GM23338 (cell line): ENCODE measurements at regions not wholly inside any gene's neighbourhood (a gene's known extent, or its start where the extent isn't known, plus 50 kb on each side); places are given as distances from the start of the nearest gene placed in this dataset.

Experiments
- ATAC-seq: fragments of 200-7000 bp; cut with Tn5 transposase; 3 replicates; pipeline ENCODE4 v1.9.1; 2020
- DNase-seq: peaks from one replicate; pipeline ENCODE4 v3.0.0-alpha.2; 2015; ENCODE audit warnings: low spot score
- H2AFZ ChIP-seq: fragments of 200-600 bp; sonication (generic); 2 replicates; pipeline ENCODE4 v1.8.0; 2016; ENCODE audit warnings: antibody characterized with exemption, mild to moderate bottlenecking, moderate library complexity
- H3F3A ChIP-seq: fragments of 200-600 bp; sonication (generic); replicated peaks from 2 replicates; pipeline ENCODE4 v1.8.0; 2017; ENCODE audit warnings: antibody characterized with exemption, mixed run types, low read depth
- H3K27ac ChIP-seq: fragments of 200-600 bp; sonication (generic); 2 replicates; pipeline ENCODE4 v1.6.1; 2016; ENCODE audit warnings: low read depth
- H3K27me3 ChIP-seq: fragments of 200-600 bp; sonication (generic); 2 replicates; pipeline ENCODE4 v1.8.0; 2016; ENCODE audit warnings: mild to moderate bottlenecking, mixed run types, moderate library complexity; ENCODE audit not compliant: insufficient read depth
- H3K36me3 ChIP-seq: fragments of 200-600 bp; sonication (generic); 2 replicates; pipeline ENCODE4 v1.8.0; 2016; ENCODE audit warnings: mild to moderate bottlenecking; ENCODE audit not compliant: insufficient read depth
- H3K4me1 ChIP-seq: fragments of 200-600 bp; sonication (generic); 2 replicates; pipeline ENCODE4 v1.8.0; 2016; ENCODE audit warnings: mild to moderate bottlenecking, moderate library complexity; ENCODE audit not compliant: insufficient read depth
- H3K4me2 ChIP-seq: fragments of 200-600 bp; sonication (generic); 2 replicates; pipeline ENCODE4 v1.7.1; 2017; ENCODE audit warnings: mixed run types
- H3K4me3 ChIP-seq: fragments of 200-600 bp; sonication (generic); 2 replicates; pipeline ENCODE4 v1.6.1; 2016; ENCODE audit warnings: mixed run types
- H3K79me2 ChIP-seq: fragments of 200-600 bp; sonication (generic); replicated peaks from 2 replicates; pipeline ENCODE4 v1.8.0; 2017; ENCODE audit warnings: mild to moderate bottlenecking; ENCODE audit not compliant: insufficient read depth
- H3K9me2 ChIP-seq: fragments of 200-600 bp; sonication (generic); 2 replicates; pipeline ENCODE4 v1.8.0; 2017; ENCODE audit not compliant: insufficient read depth
- H4K20me1 ChIP-seq: fragments of 200-600 bp; sonication (generic); replicated peaks from 2 replicates; pipeline ENCODE4 v1.8.0; 2017; ENCODE audit warnings: mild to moderate bottlenecking; ENCODE audit not compliant: insufficient read depth
- H3K27ac Mint-ChIP-seq: 2 replicates; pipeline ENCODE4 v1.8.0; 2020; ENCODE audit warnings: inconsistent platforms, mild to moderate bottlenecking, moderate library complexity, mixed read lengths
- H3K27me3 Mint-ChIP-seq: 3 replicates; pipeline ENCODE4 v1.8.0; 2022; ENCODE audit warnings: low read depth, mild to moderate bottlenecking, moderate library complexity, mixed read lengths, inconsistent platforms; ENCODE audit not compliant: insufficient read depth, poor library complexity
- H3K36me3 Mint-ChIP-seq: 3 replicates; pipeline ENCODE4 v1.8.0; 2021; ENCODE audit warnings: low read depth, mild to moderate bottlenecking, inconsistent platforms, moderate library complexity, mixed read lengths
- H3K4me1 Mint-ChIP-seq: 3 replicates; pipeline ENCODE4 v1.8.0; 2020; ENCODE audit warnings: mild to moderate bottlenecking, inconsistent platforms, mixed read lengths
- H3K4me3 Mint-ChIP-seq: 3 replicates; pipeline ENCODE4 v1.8.0; 2021; ENCODE audit warnings: moderate library complexity, mild to moderate bottlenecking, inconsistent platforms, mixed read lengths
- H3K9me3 Mint-ChIP-seq: 3 replicates; pipeline ENCODE4 v1.8.0; 2020; ENCODE audit warnings: moderate library complexity, mild to moderate bottlenecking, inconsistent platforms, mixed read lengths
- CREB1 ChIP-seq: fragments of 250-450 bp; sonication (Bioruptor Pico); IDR thresholded peaks from 2 replicates; pipeline ENCODE4 v1.5.0; 2020; ENCODE audit warnings: low read depth, mild to moderate bottlenecking, moderate library complexity
- CTCF ChIP-seq, 2 experiments: fragments of 200-600 bp in 1 of 2; sonication (generic) in 1 of 2; conservative IDR thresholded peaks; 2 replicates each; pipeline versions ENCODE4 v1.5.1 to v1.6.1; 2016 to 2017; ENCODE audit warnings: antibody characterized with exemption in 2 of 2, low read depth in 2 of 2, mild to moderate bottlenecking in 2 of 2, moderate library complexity in 1 of 2
- ETS1 ChIP-seq: IDR thresholded peaks from 2 replicates; pipeline ENCODE4 v1.6.1; 2016; ENCODE audit warnings: antibody characterized with exemption
- EZH2 ChIP-seq: fragments of 200-600 bp; sonication (generic); IDR thresholded peaks from one replicate; pipeline ENCODE4 v1.8.0; 2017; ENCODE audit warnings: antibody characterized with exemption, mild to moderate bottlenecking, low read depth; ENCODE audit not compliant: unreplicated experiment
- EZH2phosphoT487 ChIP-seq: fragments of 200-600 bp; sonication (generic); IDR thresholded peaks from one replicate; pipeline ENCODE4 v1.8.1; 2018; ENCODE audit warnings: antibody characterized with exemption; ENCODE audit not compliant: unreplicated experiment
- JUNB ChIP-seq: IDR thresholded peaks from one replicate; pipeline ENCODE4 v1.6.1; 2016; ENCODE audit warnings: antibody characterized with exemption; ENCODE audit not compliant: unreplicated experiment
- NANOG ChIP-seq: IDR thresholded peaks from 2 replicates; pipeline ENCODE4 v1.6.1; 2016; ENCODE audit warnings: antibody characterized with exemption, borderline replicate concordance
- POLR2AphosphoS5 ChIP-seq: IDR thresholded peaks from 2 replicates; pipeline ENCODE4 v1.6.1; 2016; ENCODE audit warnings: antibody characterized with exemption, low read depth
- STAT1 ChIP-seq: IDR thresholded peaks from one replicate; pipeline ENCODE4 v1.6.1; 2016; ENCODE audit warnings: antibody characterized with exemption; ENCODE audit not compliant: unreplicated experiment
- ZNF331 ChIP-seq: fragments of 250-450 bp; sonication (Bioruptor Pico); IDR thresholded peaks from 2 replicates; pipeline ENCODE4 v1.5.0; 2020; ENCODE audit warnings: low read depth, mild to moderate bottlenecking, moderate library complexity
- ZNF462 ChIP-seq: fragments of 250-450 bp; sonication (Bioruptor Pico); IDR thresholded peaks from 2 replicates; pipeline ENCODE4 v1.5.0; 2020; ENCODE audit warnings: mild to moderate bottlenecking, moderate library complexity
- TF ChIP-seq, protein P1 (sequence below): IDR thresholded peaks from one replicate; pipeline ENCODE4 v1.6.1; 2018; ENCODE audit warnings: antibody characterized with exemption; ENCODE audit not compliant: unreplicated experiment

DNA sequence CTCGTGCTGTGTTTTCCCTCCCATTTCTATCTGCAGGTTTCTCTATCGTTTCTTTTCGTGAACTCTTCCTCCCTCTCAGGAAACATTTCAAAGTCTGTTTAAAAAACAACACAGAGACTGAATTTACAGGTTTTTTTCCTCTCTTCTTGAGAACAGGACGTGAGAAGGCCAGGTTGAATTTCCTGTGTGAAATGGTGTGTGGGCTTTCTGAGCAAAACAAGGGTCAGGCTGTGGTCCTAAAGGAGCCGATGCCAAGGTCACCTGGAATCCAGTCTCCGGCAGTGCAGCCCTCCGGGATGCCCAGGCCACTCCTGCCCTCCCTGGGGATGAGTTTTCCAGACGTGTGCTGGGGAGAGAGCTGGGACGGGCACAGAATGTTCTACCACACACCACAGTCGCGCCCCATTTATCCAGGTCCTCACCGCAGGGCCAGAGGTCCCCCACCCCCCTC is 62.7 kb upstream of the RUNX3 start:
- Histone ChIP-seq H3K4me2 (no peak overlapping the region), H2AFZ (no peak overlapping the region), H3K9me2 (0 out of 2 replicates have a peak, but pooled peaks cover 4% of the 10 kb centered on the region), H3K36me3 (no peaks in the 10 kb centered on the region), H4K20me1 (no peaks in the 10 kb centered on the region), H3K79me2 (no peaks in the 10 kb centered on the region), H3K4me3 (no peak overlapping the region), H3F3A (no peaks in the 10 kb centered on the region), H3K4me1 (no peaks in the 10 kb centered on the region), H3K27me3 (no peaks in the 10 kb centered on the region), H3K27ac (no peak overlapping the region)
- Mint-ChIP-seq H3K27ac (no peak overlapping the region; the same call in 1 of the 2 replicates), H3K4me3 (no peak overlapping the region), H3K9me3 (no peaks in the 10 kb centered on the region; the same call in 2 of the 3 replicates), H3K36me3 (no peaks in the 10 kb centered on the region), H3K27me3 (peaks cover 11% of the 10 kb centered on the region), H3K4me1 (peaks cover 10% of the 10 kb centered on the region; the same call in 2 of the 3 replicates)
- DNase-seq (no peak), ATAC-seq (no peak)
- TF ChIP-seq ZNF331 (CRISPR knock-in tag) (no peak), EZH2 (no peak), CREB1 (CRISPR knock-in tag) (no peak), ZNF462 (CRISPR knock-in tag) (no peak), STAT1 (no peak), EZH2phosphoT487 (no peak), POLR2AphosphoS5 (no peak), JUNB (no peak), CTCF (conservative IDR thresholded peaks at IDR 0.05; ENCODE audit: low read depth in 2 of 2) (no peak), ETS1 (no peak), NANOG (no peak)
- TF ChIP-seq, protein P1, sequence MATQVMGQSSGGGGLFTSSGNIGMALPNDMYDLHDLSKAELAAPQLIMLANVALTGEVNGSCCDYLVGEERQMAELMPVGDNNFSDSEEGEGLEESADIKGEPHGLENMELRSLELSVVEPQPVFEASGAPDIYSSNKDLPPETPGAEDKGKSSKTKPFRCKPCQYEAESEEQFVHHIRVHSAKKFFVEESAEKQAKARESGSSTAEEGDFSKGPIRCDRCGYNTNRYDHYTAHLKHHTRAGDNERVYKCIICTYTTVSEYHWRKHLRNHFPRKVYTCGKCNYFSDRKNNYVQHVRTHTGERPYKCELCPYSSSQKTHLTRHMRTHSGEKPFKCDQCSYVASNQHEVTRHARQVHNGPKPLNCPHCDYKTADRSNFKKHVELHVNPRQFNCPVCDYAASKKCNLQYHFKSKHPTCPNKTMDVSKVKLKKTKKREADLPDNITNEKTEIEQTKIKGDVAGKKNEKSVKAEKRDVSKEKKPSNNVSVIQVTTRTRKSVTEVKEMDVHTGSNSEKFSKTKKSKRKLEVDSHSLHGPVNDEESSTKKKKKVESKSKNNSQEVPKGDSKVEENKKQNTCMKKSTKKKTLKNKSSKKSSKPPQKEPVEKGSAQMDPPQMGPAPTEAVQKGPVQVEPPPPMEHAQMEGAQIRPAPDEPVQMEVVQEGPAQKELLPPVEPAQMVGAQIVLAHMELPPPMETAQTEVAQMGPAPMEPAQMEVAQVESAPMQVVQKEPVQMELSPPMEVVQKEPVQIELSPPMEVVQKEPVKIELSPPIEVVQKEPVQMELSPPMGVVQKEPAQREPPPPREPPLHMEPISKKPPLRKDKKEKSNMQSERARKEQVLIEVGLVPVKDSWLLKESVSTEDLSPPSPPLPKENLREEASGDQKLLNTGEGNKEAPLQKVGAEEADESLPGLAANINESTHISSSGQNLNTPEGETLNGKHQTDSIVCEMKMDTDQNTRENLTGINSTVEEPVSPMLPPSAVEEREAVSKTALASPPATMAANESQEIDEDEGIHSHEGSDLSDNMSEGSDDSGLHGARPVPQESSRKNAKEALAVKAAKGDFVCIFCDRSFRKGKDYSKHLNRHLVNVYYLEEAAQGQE: no peak
